GM19239 (cell line): ENCODE measurements at regions not wholly inside any gene's neighbourhood (a gene's known extent, or its start where the extent isn't known, plus 50 kb on each side); places are given as distances from the start of the nearest gene placed in this dataset.
A peak's percentile ranks its signal among the peaks of the same experiment; 100 is the strongest.

Experiments
- DNase-seq: peaks from one replicate; pipeline ENCODE4 v3.0.0; 2011; ENCODE audit warnings: low spot score; ENCODE audit not compliant: insufficient read length
- FAIRE-seq: peaks from 2 replicates; lab custom pipeline; 2011; peaks lifted over from hg19 to GRCh38; lab: Jason Lieb, UNC

DNA sequence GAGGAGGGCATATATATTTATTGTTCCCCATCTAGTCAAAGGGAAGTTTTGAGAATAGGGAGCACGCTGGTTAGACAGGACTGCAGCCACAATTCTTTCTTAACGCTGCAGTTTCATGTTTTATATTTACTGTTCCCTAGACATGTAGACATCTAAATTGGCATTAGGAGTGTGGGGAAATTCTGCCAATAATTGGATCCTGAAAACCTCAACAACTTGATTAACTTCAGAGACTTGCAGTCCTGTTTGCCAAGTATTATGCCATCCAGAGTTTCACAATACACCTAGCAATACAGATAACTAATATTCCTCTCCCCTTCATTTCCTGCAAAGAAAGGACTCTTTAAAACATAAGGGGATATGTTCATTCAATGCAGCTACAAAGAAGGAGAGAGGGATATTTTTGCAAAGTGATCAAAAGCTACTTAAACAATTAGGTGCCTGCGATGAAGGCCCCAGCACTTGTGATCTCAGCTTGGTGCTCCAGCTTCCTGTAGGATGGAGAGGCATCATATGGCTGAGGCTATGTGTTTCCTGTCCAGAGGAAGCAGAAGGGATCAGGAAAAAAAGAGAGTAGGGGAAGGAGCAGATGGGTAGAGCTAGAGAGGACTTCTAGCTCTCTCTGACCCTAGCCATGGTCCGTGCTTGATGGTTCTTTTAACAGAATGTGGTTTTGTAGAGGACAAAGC, 264.4 kb downstream of the MTX2 start:
- no peak for FAIRE-seq
- no peak for DNase-seq

DNA sequence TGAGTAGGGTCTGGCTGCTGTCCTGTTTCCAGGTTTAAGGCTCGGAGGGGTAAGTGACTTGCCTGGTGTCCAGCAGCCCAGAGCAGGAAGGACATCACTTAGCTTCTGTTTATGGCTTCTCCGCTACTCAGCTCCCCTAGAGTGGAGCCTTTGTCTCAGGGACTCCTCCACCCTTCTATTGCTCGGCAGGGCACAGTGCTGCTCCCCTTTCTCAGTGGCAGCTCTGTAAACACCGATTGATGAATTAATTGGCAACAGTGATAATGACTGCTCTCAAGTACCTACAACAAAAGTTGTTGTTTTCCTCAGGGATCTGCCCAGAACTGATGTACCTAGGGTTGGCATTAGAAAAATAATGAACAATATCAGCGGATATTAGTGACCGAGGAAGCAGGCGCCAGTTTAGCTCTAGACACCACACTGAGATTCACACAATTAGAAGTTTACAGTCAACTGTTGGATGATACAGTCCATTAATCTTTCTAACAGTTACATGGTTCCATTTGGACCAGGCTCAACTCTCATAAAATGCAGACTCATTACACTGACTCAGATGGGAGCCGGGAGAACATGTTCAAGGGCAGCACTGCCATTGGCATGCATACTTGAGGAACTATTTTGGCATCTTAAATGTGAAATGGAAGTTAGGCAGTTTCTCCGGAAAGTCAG, 265.7 kb downstream of the MTX2 start:
- FAIRE-seq, result no peak
- DNase-seq, result no peak

DNA sequence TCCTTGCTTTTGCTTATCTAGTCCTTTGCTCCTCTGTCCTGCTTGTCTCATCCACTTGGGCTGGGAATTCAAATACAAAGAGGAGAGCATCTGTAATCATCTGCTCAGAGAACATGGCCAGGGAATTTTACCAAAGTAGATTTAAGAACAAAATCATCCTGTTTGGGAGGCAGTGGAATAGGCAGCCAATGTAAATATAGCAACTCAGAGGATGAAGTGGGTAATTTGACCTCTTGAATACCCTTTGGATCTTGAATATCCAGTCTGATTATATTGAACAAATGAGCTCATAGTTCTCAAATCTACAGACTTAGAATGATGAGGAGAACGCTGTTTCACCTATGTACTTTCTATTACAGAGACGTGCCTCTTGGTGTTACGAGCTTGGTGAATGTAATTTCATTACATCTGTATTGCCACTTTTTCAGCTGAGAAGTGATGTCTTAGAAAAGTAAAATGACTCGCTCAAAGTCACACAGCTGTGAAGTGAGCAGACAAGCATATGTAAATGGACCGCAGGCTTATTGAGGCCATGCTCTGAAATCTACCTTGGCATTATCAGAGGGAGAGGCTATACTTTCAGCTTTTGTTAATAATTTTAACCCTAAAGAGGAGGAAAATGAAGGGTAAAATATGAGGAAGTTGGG, 266.3 kb downstream of the MTX2 start:
- DNase-seq (no peak), FAIRE-seq (no peak)

DNA sequence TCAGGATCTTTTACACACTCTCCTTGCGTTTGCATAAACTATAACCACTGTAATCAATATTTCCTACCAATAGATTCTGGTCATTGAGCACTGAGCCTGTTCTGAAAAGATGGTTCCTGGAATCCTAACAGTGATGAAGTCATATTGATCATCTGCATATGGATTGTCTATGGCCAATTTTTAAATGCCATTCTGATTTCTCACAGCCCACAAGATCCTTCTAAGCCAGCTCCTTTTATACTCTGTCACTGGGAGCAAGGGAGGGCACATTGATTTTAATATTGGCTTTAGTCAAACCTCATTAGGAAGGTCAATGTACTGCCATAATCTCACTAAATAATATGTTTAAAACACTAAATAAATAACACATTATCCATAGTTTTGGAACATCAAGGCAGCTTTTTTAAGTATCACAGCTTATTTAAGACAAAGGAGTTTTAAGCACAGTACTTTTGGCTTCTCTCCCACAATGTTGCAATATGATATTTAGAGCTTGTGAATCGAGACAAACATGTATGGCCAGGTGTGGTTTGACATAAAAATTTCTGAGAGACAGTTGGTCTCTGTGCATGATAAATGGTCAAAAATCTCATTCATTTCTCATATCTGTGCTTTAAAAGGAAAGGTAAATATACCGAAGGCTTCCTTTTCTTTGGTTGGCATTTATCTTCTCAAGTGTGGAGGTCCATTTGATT, 267.3 kb downstream of the MTX2 start:
- FAIRE-seq (no peak), DNase-seq (no peak)

DNA sequence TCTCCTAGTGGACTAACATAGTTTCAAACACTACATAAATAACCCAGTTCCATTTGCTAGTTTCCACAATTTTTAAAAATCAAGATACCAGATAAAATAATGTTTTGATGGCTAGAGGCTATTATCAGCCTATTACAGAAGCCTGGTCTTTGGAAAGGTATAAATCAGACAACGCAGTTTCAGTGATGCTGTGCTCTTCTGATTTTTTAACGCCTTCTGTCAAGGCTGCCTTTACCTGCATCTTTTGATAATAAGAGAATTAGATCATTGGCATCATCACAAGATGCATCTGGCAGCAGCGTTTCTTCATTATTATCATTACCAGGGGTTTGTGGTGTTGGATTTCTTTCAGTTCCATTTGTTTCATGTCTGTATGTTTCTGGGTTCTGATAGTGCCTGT, 268.7 kb downstream of the MTX2 start:
- DNase-seq, result no peak
- no peak for FAIRE-seq

- no peak for FAIRE-seq
- no peak for DNase-seq
These were observed 271.8 kb downstream of the MTX2 start for GRCh38 chr2:176540995-176541394.

GRCh38 chr2:176542476-176542875, 273.2 kb downstream of the MTX2 start:
- FAIRE-seq (no peak), DNase-seq (no peak)

GRCh38 chr2:176544557-176544956, 275.3 kb downstream of the MTX2 start:
- DNase-seq (no peak), FAIRE-seq (no peak)

DNA sequence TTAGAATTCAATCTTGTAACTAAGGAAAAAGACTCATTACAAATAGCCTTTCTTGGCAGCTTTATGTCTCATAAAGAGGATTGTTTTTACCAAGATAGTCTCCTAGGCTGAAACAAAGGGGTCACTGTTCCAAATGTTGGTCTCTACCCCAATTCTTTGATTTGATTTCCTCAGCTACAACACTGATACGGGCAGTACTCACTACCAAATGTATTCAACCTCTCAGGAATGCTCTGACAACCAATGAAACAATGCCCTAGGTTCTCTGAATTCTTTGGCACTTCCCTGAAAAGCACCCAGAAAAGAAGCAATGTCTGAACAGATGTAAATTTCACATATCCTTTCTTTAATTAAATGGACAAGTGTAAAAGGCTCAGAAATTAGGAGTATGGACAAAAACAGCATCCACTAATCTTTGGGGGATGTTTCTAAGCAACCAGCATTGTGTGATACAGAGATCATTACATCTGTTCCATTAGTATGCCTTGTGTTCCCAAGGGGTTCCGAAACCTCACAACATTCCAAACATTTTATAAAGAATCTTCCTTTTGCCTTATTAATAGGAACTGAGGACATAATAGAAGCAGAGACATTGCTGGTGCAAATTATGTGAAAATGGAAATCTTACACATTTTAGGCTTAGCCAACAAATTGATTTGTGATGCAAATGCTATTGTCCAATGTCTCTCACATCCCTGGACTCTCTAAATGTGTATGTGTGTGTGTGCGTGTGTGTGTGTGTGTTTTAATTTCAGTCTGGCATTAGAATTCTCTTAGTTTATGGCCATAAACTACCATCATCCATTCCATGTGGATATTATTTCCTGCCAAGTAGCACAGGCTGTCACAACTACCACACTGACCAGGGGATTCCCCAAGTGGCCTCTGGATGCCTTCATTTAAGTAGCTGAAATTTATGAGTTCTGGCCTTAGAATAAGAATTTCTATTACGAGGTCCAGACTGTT, 276.0 kb downstream of the MTX2 start:
- no peak for DNase-seq
- no peak for FAIRE-seq

DNA sequence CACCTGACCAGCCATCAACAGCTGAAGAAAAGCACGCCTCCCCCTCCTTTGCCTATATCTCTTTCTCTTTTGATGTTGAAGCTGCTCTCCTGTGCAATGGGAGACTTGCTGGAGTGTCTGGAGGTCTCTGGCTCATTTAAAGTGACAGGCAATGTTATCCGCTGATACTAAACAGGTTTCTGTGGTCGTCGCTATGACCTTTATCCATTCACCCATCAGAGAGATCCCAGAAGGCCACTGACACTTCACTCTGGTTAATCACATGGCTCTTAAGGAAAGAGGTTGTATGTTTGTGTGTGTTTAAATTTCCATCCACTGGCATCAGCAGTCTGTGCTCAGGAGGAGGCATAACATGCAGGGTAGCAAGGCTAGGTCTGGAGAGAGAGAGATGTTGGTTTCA, 277.3 kb downstream of the MTX2 start:
- no peak for FAIRE-seq
- no peak for DNase-seq

DNA sequence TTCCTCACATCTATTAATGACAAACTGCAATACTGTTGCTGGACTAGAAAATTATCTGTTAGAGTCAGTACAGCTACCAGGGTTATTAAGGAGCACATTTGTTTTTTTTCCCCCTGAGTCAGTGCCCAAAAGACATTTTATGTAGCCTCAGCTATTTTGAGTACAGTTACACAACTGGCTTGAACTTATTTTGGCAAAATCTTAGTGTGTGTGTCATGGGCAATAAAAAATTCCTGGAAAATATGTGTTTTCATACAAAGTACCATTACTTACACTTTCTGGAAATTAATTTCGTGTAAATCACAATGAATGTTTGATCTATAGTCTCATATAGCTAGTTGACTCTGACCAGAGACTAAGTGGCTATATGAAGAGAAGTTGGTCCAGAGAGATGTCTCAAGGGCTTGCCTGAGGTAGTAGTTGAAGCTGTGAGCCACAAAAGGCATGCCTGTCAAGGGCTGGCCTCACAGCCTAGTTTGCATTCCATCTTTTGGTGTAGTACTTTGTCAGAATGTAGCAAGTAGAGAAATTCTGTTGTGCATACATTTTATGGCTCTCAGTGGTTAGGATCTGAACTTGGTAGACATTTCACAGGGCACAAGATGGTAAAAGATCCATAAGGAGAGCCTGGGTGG, 283.4 kb downstream of the MTX2 start:
- no peak for FAIRE-seq
- DNase-seq, result no peak

GRCh38 chr2:176553685-176554100, 284.5 kb downstream of the MTX2 start:
- FAIRE-seq, result no peak
- no peak for DNase-seq

- FAIRE-seq, result no peak
- peak; percentile 44 for DNase-seq
These were observed 285.1 kb downstream of the MTX2 start for GRCh38 chr2:176554101-176555048.

- no peak for DNase-seq
- no peak for FAIRE-seq
These were observed 285.9 kb downstream of the MTX2 start for GRCh38 chr2:176555112-176555511.

DNA sequence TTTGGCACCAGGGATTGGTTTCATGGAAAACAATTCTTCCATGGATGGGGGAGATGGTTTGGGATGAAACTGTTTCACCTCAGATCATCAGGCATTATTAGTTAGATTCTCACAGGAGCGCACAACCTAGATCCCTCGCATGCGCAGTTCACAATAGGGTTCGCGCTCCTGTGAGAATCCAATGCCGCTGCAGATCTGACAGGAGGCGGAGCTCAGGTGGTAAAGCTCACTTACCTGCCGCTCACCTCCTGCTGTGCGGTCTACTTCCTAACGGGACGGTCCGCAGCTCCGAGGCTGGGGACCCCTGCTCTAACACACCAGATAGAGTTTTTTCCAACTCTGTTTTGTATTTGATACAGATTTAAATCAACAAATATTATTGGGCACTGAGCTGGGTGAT, 286.5 kb downstream of the MTX2 start:
- FAIRE-seq (no peak), DNase-seq (no peak)

GRCh38 chr2:176556373-176556772, 287.1 kb downstream of the MTX2 start:
- FAIRE-seq, result no peak
- DNase-seq, result no peak

GRCh38 chr2:176557821-176558220, 288.6 kb downstream of the MTX2 start:
- no peak for FAIRE-seq
- DNase-seq, result no peak

GRCh38 chr2:176558574-176559140, 289.4 kb downstream of the MTX2 start:
- no peak for FAIRE-seq
- DNase-seq, result no peak
